Superior temporal gyrus (tissue), 1 donor: ENCODE measurements at regions not wholly inside any gene's neighbourhood (a gene's known extent, or its start where the extent isn't known, plus 50 kb on each side); places are given as distances from the start of the nearest gene placed in this dataset.

ENCODE experiments used
- DNase-seq: peaks from one replicate; pipeline ENCODE4 v3.0.0-alpha.2; 2016; ENCODE audit errors: extremely low spot score

DNA sequence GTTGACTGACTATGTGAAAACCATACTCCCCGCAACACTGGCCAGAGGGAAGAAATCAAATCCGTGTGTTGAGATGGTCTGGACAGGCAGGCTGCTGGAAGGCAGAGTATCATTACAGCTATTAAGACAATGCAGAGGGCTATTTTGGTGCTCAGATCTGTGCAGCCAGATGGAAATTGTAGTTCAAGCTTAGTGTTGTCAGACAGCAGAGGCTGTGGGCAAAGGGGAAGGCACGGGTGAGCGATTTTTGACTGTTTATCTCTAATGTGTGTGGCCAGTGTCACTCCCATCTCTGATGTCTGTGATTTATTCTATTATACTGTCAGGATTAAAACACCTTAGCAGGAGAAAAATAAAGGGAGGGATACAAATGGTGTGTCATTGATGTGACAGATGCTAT is 984.4 kb upstream of the WWC1 start:
- DNase-seq = no peak

DNA sequence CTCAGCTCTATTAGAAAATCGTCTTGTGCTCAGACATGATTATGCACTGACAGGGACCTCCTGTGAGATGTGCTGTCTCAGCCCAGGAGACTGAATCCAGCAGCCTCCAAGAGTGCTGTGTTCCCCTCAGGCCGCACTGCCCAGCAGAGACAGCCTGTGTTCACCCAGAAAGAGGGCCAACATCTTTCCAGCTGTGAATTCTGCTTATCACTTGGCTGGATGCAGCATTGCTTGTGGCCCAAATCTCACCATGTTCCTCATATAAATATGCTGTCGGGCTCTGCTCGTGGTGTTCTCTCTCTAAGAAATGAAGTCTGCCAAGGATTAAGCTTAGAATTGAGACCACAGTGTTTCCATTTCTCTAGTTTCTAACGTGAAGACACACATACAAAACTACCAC is 983.0 kb upstream of the WWC1 start:
- no peak for DNase-seq

DNA sequence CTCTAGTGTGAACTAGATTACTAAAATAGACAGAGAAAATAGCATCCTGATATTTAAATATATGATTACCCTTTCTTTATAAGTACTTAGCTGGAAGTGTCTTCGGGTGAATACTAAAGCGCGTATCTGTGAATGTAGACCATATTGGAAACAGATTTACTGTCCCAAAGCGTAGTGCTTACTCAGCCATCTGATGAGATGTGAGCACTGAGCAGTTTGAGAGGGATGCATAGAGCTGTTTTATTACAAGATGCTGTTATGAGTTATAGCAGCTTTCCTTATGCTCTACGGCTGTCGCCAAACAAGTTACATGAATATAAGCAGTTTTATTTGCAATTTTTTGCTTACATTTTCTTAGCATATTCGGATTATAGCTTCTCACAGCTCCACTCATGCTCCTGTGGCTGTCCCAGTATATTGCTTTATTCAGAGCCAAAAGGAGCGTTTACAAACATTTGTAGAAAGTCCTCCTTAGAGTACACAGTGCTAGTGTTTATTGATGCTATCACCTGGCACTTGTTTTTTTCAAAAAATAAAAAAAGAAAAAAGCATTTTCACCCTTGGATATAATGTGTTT is 981.4 kb upstream of the WWC1 start:
- no peak for DNase-seq

DNA sequence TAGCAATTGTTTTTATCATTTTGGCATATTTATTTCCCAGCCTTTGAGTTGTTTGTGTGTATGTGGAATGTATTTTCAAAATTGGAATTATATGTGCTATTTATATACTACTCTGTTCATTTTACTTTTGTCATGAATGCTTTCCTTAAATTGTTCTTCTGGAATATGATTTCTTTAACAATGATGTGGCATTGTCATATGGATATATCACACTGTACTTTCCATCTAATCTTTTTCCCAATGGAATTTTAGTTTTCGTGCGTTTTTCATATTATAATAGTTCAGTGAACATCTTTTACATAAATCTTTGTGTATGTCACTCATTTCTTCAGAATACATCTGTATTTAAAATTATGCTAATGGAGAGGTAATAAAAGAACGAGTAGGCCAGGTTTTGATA is 980.1 kb upstream of the WWC1 start:
- no peak for DNase-seq

DNA sequence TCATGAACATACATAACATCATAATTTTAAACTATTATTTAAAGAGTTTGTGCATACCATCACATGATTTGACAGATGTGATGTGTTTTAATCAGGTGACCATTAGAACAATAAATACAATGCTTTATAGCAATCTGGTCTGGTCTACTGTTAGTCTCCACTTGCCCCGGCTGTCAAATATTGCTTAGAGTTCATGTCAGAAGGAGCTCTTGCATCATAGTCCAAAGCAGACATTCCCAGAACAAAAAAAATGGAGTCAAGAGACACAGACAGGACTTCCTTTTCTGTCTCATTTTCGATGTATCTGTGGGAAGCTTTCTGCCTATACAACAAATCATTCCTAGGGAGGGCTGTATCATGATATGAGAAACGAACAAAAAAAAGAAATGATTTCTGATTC is 979.2 kb upstream of the WWC1 start:
- DNase-seq = no peak

DNA sequence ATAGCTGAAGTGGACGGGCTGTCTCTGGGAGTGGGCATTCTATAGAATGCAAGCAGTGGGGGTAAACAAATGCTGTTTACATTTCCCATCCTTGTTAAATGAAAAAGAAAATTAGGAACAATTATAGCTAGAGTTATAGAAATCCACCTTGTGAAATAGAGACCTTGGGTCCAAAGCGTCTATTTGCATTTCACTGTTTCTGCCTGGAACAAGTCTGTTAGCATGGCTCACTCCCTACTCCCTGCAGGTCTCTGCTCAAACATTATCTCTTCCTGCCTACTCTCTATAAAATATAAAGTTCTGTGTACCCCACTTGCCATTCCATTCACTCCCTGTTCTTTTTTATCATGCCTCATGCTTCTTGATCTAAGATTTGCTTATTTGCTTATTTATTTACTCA is 975.7 kb upstream of the WWC1 start:
- no peak for DNase-seq

DNA sequence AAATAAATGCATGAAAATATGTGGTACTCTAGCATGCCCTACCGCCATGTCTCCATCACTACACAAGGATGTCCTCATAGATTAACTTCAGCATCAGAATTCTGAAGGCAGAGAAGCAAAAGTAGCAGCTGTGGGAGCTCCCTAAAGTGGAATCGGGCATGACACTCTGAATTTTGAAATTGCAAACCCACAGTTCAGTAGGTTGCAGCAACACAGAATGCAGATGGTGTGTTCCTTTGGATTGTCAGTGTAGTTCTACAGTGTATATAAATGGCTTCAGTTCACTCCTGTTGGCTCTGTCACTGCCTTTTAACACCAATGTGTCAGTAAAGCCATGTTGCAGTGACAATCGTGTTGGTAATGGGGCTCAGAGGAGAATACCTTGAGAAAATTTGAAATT is 973.6 kb upstream of the WWC1 start:
- DNase-seq = no peak

DNA sequence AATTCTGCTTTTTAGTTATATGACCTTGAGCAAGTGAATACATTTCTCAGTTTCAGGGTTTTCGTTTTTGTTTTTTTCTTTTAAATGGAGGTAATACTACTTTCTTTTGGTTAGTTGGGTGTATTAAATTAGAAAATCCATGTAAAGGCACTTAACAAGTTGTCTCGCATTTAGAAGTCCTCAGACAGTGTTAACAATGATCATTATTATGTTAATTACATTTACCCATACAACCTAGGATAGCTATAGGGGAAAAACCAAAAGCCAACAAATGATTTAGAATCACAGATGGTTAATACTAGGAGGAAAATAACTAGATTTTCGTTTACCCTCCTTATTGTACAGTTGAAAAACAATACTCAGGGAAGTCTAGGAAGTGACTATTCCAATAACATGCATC is 972.2 kb upstream of the WWC1 start:
- no peak for DNase-seq

DNA sequence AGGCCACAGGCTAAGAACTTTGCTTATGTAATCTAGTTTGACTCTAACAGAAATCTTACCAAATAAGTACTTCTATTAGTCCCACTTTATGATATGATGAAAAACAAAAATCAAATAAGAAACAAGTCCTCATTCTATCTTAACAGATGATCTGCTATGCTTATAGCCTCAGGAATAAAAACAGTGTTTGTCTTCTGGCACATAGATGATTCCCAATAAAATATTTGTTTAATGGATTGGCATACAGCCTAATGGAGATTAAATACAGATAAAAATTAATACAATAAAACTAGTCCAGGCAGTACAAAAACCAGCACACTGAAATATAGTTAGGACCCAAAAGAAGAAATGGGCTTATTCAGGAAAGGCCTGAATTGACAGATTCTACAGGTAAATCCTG is 971.4 kb upstream of the WWC1 start:
- DNase-seq = no peak

DNA sequence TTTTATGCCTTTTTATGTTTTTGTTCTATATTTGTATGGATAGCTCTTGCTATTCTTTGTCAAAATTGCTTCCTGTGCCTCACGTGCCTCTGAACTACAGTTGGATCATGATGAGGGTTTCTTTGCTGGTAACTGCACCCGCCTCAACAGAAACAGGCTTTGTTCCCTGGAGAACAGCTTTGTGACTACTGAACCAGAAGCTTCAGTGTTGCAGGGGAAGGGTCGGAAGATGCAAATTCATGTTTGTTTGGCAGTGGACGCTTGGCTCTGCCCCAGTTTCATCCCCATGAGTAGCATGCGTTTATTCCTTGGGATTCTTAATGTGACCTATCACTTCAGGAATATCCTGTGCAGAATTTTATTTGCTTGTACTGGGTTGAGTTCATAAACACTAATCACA is 959.1 kb upstream of the WWC1 start:
- no peak for DNase-seq

DNA sequence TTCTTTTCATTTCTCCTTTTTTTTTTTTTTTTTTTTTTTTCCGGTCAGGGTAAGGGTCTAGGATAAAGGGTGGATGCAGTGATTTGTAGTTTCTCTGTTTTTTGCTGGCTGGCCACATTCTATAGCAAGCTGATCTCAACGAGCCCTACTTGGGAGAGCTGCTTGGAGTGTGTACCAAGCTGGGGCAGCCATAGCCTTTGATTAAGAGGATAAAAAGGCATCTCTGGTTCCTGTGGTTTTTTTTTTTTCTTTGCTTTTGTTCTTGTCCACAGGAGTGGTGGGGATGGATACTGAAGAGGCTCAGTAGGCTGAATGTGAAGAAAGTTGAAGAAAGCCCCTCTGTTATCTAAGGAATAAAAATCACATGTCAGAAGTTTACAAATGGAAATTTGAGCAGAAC is 955.3 kb upstream of the WWC1 start:
- DNase-seq = no peak

DNA sequence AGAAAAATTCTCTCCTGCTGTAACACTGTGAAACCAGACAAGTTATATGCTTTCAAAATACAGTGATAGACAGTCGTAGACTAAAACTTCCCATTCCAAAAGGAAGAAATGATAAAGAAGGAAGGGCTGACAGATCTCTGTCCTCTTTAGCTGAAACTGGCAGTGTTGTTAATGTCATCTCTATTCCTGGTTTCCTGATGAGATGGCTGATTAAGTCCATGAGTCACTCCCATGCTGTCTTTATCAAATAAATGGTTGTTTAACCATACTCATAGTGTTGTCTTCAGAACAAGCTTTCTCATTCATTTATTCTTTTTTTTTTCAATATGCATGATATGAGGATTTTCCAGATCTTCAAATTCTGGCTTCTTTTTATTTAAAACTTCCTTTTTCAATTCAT is 952.2 kb upstream of the WWC1 start:
- no peak for DNase-seq

DNA sequence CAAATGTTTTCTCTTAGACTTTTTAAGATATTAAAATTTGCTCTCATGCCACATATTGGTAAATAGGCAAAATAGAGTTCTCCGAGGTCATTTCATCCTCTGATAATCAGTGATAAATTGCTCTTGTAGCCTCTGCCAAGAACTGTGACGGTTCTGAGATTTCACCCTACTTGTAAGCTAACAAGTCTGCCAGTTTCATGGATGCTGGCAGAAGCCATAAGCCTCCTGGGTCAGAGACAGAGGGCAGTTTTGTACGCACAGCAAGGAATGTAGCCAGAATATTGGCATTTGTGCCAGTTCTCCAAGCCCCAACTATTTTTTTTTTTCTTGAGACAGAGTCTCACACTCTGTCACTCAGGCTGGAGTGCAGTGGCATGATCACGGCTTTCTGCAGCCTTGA is 945.0 kb upstream of the WWC1 start:
- DNase-seq = no peak

DNA sequence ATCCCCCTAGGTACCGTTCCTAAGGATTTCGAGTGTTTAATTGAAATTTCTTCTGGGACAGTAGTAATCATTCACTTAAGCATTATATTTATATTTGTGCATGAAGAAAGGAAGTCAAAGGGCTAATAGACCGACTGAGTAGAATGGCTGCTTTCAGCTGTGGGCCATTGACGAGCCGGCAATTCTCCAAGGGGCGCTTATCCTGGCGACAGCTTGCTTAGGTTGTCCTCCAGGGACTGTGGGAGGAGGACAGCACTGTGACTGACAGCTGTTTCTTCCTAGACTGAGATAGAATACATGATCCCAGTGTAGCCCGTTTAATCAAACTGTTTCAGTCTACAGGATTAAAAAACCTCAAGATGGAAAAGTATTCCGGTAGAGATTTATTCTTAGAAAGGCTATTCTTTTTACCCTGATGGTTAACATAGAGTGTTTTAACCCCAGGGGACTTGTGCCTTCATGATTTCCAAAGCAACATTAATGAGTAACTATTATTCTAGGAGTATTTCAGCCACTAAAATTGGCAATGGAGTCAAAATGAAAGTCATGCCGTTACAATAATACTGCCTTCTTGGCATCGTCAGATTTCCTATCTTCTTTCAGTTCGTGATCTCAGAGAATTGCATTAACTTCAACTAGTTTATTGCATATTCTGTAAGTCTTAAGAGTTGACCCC is 943.1 kb upstream of the WWC1 start:
- no peak for DNase-seq

DNA sequence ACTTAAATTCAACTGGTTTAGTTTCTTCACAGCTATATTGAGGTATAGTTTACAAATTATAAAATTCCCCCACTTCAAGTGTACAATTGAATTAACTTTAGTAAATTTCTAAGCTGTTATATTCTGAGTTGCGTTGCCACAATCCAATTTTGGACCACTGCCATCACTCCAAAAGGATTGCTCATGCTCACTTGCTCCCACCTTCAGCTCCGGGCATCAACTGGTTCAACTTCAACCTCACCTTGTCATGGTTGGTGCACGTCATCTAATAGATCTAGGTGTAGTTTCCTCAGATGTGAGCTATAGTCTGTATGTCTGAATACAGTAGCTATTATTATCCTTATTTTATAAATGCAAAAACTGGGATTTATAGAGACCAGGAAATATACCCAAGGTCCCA is 942.5 kb upstream of the WWC1 start:
- no peak for DNase-seq

DNA sequence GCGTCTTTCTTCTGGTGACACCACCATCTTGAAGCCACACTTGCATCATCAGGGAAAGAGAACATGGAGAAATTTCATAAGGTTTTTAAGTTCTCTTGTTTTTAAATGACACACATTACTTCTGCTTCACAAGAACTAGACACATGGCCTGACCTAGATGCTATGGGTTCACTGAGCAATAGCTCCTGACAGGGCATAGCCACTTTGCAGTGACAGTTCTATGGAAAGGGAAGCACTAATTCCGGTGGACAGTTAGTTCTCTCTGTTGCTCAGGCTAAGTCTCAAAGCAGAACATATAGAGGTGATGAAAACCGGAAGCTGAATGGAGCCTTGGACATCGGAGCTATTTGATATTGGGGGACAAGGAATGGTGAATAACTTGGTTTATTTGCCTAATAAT is 940.1 kb upstream of the WWC1 start:
- no peak for DNase-seq

DNA sequence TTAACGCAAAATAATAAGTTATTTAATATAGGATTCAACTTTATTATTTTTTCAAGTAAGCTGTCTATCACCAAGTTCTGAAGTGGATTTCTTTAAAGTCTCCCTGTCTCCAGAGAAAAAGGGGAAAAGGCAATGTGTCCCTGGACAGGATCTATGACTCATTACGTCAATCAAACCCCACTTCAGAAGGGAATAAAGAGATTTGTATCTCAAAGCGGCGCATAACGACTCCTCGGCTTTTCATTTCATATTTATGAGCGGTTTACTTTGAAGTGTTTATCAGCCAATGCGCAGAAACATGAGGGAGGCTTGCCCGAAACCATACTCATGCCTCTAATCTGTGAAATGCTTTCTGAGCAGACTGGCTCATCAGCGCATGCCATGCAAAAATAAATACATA is 938.6 kb upstream of the WWC1 start:
- no peak for DNase-seq

DNA sequence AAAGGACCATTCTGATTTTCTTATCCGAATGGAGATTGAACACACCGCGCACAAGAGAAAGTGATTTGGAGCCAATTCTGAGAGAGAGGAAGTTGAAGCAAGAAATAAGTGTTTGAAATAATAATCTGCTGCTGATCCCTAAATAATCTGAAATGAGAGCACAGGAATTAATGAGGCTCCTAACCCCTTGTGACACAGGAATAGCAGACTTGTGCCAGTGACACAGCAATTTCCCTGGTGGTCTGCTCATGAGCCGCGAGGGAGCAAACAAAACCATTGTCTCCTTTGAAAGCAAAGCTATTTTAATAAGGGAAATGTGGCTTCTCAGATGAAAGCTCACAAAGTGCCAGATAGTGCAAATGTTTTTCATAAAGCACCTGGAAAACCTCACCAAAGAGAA is 936.1 kb upstream of the WWC1 start:
- no peak for DNase-seq

DNA sequence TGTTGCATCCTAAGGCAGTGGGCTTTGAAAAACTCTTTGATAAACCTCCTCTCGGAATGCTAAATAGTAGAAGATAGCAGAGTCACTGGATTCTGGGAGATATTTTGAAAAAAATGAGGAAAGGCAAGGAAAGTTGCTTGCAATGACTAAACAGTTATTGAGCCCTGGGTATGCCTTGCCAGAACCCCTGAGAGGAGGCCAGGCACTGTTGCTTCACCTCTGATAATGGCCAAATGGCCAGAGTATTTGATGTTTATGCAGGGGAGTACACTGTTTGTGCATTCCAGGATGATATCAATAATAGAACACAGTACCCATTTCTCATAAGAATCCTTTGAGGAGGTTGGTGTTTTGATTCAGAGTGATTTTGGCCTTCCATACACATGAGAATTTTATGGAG is 935.1 kb upstream of the WWC1 start:
- no peak for DNase-seq

DNA sequence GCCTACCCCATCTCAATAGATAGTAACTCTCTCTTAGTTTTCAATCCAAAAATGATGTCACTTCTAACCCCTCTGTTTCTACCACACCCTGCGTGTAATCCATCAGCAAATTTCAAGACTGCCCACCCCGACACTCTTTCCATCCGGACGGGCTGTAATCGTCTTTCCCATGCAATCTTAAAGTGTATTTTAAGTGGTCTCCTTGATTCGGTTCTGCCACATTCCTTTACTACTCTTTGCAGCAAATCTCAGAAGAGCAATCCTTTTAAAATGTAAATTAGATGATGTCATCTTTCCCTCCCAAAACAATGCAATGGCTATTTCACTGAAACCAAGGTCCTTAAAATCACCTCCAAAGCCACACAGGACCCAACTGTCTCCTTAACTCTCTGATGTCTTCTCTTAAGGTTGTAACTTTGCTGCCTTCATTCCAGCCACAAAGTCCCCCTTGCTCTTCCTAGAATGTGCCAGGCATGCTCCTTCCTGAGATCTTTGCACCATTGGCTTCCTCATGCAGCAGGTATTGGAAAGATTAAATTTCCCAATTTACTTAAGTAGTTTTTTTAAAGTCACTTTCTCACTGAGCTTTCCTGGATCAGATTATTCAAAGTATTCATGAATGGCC is 932.5 kb upstream of the WWC1 start:
- DNase-seq = no peak

DNA sequence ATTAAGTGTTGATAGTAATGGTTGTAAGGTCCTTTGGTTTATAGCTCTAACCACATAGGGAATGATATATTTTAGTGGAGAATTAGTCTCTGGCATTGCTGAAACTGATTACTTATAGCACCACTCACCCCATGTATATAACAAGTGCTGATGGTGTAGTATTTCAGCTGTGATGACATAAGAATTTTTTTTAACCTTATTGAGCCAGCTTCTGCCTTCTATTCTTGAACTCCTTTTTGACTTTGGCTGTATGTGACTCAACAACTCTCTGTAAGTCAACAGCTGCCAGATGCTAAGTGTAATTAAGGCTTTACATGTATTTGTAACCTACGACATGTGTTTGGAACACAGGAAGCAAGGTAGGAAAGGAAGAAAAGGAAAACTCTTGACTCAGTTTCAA is 929.6 kb upstream of the WWC1 start:
- no peak for DNase-seq

DNA sequence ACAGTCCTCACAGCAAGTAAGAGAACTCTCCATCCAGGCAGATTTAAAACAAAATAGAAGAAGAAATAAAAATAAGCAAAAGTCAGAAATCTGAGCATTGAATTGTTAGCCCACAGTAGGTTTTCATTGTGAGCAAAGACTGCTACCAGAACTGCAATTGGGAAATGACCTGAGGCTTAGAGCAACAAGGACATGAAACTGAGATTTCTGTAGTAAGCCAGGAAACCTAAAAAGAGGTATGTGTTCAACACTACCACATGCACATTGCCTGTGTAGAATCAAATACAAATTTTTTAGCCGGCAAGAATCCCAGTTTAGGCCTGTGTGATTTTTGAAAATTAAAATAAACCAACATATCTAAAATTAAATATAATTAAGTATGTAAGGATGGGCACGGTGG is 928.4 kb upstream of the WWC1 start:
- no peak for DNase-seq

DNA sequence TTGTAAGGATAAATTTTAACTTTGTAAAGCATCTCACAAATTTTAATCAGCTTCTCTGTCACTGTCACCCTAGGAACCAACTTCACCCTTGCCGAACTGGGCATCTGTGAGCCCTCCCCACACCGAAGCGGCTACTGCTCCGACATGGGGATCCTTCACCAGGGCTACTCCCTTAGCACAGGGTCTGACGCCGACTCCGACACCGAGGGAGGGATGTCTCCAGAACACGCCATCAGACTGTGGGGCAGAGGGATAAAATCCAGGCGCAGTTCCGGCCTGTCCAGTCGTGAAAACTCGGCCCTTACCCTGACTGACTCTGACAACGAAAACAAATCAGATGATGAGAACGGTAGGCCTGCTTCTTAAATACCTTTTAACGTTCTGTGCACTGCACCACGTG is 916.3 kb upstream of the WWC1 start:
- no peak for DNase-seq
